Calu3 (cell line): ENCODE measurements at regions not wholly inside any gene's neighbourhood (a gene's known extent, or its start where the extent isn't known, plus 50 kb on each side); places are given as distances from the start of the nearest gene placed in this dataset.

ENCODE experiments used
- BruUV-seq: library from RNA; stranded (reverse); fragments of 400-500 nt; replicated peaks from 2 replicates; lab custom pipeline; 2021; lab: Mats Ljungman, UMichigan
- CTCF ChIA-PET: fragments of 300-600 bp; sonication (Branson Sonifier 250); formaldehyde crosslinking; loops from one replicate; lab custom pipeline; 2022; ENCODE audit warnings: antibody characterized with exemption; lab: Charles Lee
- DNase-seq: peaks from one replicate; pipeline ENCODE4 v3.0.0; 2022
- H3K27ac Mint-ChIP-seq: one replicate; pipeline ENCODE4 v1.8.0; 2022; ENCODE audit warnings: mixed read lengths; ENCODE audit not compliant: unreplicated experiment
- H3K27me3 Mint-ChIP-seq: one replicate; pipeline ENCODE4 v1.8.0; 2022; ENCODE audit warnings: mixed read lengths; ENCODE audit not compliant: unreplicated experiment
- H3K36me3 Mint-ChIP-seq: one replicate; pipeline ENCODE4 v1.8.0; 2022; ENCODE audit warnings: mild to moderate bottlenecking, moderate library complexity, mixed read lengths; ENCODE audit not compliant: insufficient read depth, unreplicated experiment
- H3K4me1 Mint-ChIP-seq: one replicate; pipeline ENCODE4 v1.8.0; 2022; ENCODE audit warnings: mild to moderate bottlenecking, low read depth, mixed read lengths; ENCODE audit not compliant: unreplicated experiment
- H3K4me3 Mint-ChIP-seq: one replicate; pipeline ENCODE4 v1.8.0; 2022; ENCODE audit warnings: mild to moderate bottlenecking, low read depth, moderate library complexity, mixed read lengths; ENCODE audit not compliant: unreplicated experiment
- H3K9me3 Mint-ChIP-seq: one replicate; pipeline ENCODE4 v1.8.0; 2022; ENCODE audit warnings: low read depth, mixed read lengths; ENCODE audit not compliant: unreplicated experiment
- CTCF ChIP-seq: fragments of 200-600 bp; IDR thresholded peaks from one replicate; pipeline ENCODE4 v1.8.0; 2022; ENCODE audit warnings: antibody characterized with exemption; ENCODE audit not compliant: unreplicated experiment
- intact Hi-C: fragments of 100-400 bp; cut with micrococcal nuclease; formaldehyde crosslinking; loops from one replicate; pipeline ENCODE4 v1.10.0; 2022; ENCODE audit not compliant: unreplicated experiment

DNA sequence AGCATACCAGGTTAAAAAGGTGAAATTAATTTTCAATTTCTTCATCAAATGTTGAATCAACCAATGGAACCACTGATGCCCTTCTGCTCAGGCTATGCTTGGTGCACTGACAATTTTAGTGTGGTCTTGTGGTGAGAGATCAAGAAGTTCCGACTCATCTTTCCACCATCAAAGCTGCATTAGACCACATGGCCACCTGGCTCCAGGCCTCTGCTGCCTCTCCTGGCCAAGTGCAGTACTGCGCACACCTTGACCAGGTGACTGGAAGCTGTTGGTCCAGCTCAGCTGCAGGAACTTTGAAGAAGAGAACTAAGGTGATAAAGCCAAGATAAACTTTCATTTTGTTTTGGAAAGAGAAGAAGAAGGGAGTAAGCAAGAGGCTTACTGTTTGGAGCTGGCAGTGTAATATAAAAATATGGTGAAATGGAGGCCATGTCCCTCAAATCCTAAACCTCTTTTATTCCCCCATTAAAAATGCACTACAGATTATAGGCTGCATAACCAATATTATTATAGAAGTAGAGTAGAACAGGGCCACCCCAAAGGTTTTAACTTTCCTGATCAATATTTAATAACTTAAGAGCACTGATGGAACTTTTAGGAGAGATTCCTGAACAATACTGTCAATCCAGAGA lies 315.5 kb upstream of the C9orf72 start:
- H3K9me3 Mint-ChIP-seq: no peaks in the 10 kb centered on the region
- H3K4me3 Mint-ChIP-seq: no peak overlapping the region
- intact Hi-C loops: no loop called here
- H3K27ac Mint-ChIP-seq: no peak overlapping the region
- DNase-seq: peak; percentile 70
- CTCF ChIA-PET: interaction anchor here (0.6 kb wide), 2 partner anchors 157 to 161 kb away, joined by 3 read pairs; no protein-coding TSS in a partner anchor
- no TSS peak for BruUV-seq
- H3K4me1 Mint-ChIP-seq: no peaks in the 10 kb centered on the region
- H3K36me3 Mint-ChIP-seq: no peaks in the 10 kb centered on the region
- peaks cover 5% of the 10 kb centered on the region for H3K27me3 Mint-ChIP-seq
- peak; percentile 72 for TF ChIP-seq CTCF

- intact Hi-C loops: no loop called here
- no peaks in the 10 kb centered on the region for H3K9me3 Mint-ChIP-seq
- no peak overlapping the region for H3K4me3 Mint-ChIP-seq
- CTCF ChIA-PET: no interaction called here
- no peaks in the 10 kb centered on the region for H3K36me3 Mint-ChIP-seq
- no TSS peak for BruUV-seq
- no peak for TF ChIP-seq CTCF
- DNase-seq: no peak
- no peak overlapping the region for H3K27ac Mint-ChIP-seq
- H3K27me3 Mint-ChIP-seq: peaks cover 13% of the 10 kb centered on the region
- H3K4me1 Mint-ChIP-seq: no peaks in the 10 kb centered on the region
These were observed 351.2 kb upstream of the C9orf72 start for GRCh38 chr9:27924502-27924901.

DNA sequence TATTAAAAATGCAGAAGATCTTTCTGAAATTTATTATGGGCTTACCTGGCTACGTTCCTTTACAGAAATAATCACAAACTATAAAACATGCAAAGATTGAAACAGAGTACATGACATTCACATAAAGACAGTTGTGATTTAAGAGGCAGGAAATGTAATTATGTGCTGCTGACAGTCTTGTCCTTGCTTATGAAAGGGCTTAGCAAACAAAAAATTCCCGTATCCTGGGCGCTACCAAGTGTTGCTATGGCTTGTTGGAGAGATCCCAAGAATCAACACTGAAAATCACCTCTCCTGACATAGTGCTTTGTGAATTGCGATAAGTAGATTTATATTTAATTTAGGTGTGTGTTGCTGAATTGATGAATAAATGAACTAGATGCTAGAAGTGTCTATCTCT lies 352.5 kb upstream of the C9orf72 start:
- no TSS peak for BruUV-seq
- intact Hi-C loops: no loop called here
- no peak for TF ChIP-seq CTCF
- Mint-ChIP-seq H3K36me3 (no peaks in the 10 kb centered on the region), H3K27ac (no peak overlapping the region), H3K4me3 (no peak overlapping the region), H3K27me3 (peaks cover 15% of the 10 kb centered on the region), H3K4me1 (no peaks in the 10 kb centered on the region), H3K9me3 (no peaks in the 10 kb centered on the region)
- CTCF ChIA-PET: no interaction called here
- DNase-seq: no peak

DNA sequence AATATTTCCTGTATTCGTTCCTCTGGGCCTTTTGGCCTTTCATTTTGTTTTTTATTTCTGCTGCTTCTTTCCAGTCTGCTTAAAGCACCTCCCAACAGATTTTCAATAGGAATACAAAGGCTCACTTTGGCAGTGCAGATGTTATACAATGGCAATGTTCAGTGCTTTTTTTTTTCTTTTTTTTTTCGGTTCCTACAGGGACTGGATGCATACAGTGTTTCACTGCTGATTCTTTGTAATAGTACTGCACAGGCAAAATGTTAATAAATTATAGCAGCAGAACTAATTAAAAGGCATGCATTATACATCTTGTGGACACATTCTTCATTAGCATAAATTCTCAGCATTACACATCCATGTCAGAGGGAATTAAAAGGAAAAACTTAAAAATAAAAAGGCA lies 356.6 kb upstream of the C9orf72 start:
- H3K9me3 Mint-ChIP-seq: no peaks in the 10 kb centered on the region
- H3K4me1 Mint-ChIP-seq: no peaks in the 10 kb centered on the region
- intact Hi-C loops: no loop called here
- H3K36me3 Mint-ChIP-seq: no peaks in the 10 kb centered on the region
- DNase-seq: no peak
- H3K27me3 Mint-ChIP-seq: peaks cover 17% of the 10 kb centered on the region
- CTCF ChIA-PET: no interaction called here
- TF ChIP-seq CTCF: no peak
- no TSS peak for BruUV-seq
- H3K4me3 Mint-ChIP-seq: no peak overlapping the region
- no peak overlapping the region for H3K27ac Mint-ChIP-seq
